ENCODE measurements at regions not wholly inside any gene's neighbourhood (a gene's known extent, or its start where the extent isn't known, plus 50 kb on each side); places are given as distances from the start of the nearest gene placed in this dataset.

GRCh38 chr5:143673676-143674468, 138.1 kb upstream of the HMHB1 start:
- no peak for TF ChIP-seq CTCF (IDR thresholded peaks at IDR 0.05)
- TF ChIP-seq POLR2A (IDR thresholded peaks at IDR 0.05): no peak
- TF ChIP-seq POLR2AphosphoS5 (IDR thresholded peaks at IDR 0.05; ENCODE audit: insufficient read depth in 1 of 2, low read depth in 1 of 2): no peak
